ENCODE measurements at regions not wholly inside any gene's neighbourhood (a gene's known extent, or its start where the extent isn't known, plus 50 kb on each side); places are given as distances from the start of the nearest gene placed in this dataset.

GRCh38 chr6:4316867-4317400 lies 181.6 kb upstream of the ECI2 start:
- DNase-seq = peak; percentile 93

GRCh38 chr6:4314201-4314707 lies 178.9 kb upstream of the ECI2 start:
- no peak for DNase-seq

DNA sequence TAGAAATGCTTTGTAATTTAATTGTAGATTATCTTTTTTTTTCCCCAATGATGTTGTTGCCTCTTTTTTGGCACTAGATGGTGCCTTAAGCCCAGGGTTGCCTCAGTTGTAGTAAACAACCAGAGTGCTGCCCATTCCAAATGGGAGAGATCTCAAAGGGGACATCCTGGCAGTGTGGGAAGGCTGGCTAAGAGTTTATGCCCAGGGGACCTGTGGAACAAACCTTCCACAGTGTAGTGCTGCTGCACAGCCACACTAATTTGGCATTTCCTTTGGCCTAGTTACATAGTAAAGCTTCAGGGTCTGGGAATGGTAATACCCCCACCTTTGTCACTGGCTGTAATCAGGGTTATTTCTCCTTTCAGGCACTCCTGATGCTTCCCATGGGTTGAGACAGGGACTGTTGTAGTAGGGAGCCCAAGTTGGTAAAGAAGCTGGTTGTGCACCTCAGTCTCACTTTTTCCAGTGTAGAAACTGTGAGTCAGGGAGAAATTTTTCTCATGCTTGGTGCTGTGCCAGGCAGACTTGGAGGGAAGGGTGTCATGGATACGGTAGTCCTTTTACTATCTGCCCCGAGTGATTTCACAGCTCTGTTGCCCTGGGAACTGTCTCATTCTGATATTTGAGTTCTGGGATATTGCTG lies 177.8 kb upstream of the ECI2 start:
- peak; percentile 94 for DNase-seq

- DNase-seq = no peak
Measured at GRCh38 chr6:4311976-4312860, 176.8 kb upstream of the ECI2 start.

- no peak for DNase-seq
Measured at GRCh38 chr6:4309540-4309939, 174.2 kb upstream of the ECI2 start.

DNA sequence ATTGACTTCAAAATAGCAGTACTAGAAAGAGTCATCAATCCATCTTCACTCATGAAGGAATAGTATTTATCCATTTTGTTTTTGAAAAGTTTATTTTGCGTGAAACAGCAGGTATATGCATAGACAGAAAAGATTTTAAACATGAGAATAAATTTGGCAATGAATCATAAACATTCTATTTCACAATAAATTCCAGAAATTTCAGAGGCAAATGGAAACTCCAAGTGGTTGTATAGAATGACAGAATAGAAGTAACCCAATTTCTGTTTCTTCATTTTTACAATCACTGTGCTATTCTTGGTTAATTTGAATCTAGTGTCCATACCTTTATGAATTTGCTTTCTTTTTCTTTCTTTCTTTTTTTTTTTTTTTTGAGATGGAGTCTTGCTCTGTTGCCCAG lies 173.0 kb upstream of the ECI2 start:
- no peak for DNase-seq

DNA sequence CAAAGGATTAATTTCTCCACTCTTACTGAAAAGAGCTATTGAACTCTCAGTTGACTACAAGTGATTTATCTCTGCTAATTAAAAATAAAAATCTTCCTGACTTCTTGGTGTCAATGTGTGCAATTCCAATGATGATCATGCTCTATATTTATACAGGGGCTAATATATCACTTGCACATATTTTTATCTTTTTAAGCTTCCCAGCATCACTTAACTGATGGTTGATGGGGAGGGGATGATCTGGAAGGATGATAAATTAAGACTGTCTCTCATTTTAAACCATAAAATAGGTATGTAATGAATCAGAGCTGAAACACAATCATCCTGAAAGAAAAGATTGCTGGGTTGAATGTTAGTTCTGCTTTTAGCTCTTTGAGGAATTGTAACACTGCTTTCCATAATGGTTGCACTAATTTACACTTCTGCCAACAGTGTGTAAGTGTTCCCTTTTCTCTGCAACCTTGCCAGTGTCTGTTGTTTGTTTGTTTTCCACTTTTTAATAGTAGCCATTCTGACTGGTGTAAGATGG lies 169.6 kb upstream of the ECI2 start:
- DNase-seq = no peak

GRCh38 chr6:4303638-4304037 lies 168.3 kb upstream of the ECI2 start:
- no peak for DNase-seq

- DNase-seq = no peak
Measured at GRCh38 chr6:4302524-4302923, 167.1 kb upstream of the ECI2 start.

DNA sequence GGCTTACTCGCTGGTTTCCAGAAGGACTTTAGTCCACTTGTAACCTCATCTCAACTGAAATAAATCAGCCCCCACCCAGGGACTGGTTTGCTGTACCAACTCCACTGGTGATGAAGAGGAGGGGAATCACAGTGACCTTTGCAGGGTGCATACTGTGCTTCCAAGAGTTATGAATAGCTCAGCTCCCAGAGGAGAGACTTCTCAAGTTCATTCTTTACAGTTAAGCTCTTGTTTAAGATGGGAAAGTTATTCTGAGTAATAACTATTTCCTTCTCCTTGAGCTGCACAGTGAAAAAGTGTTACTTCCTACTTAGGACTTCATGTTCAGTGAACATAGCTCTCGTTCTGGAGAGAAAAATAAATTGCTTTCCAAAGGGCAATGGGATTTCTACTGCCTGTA lies 166.5 kb upstream of the ECI2 start:
- DNase-seq = no peak

DNA sequence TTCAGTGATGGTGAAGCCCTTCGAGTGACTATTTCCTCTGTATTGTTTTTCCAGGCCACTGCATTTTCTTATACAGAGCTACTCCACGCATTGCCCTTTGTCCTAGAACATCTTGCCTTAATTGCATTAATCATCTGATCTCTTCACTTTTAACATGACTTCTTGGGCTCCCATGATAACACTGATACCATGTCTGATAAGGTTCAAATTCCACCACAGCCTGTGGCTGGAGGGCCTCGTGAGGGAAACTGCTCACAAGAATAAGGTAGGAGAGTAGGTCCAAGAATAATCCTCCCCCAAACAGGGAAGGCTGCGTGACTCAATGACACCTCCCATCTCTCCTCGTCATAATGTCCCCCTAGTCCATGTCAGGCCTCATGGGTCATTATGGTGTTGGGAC lies 165.5 kb upstream of the ECI2 start:
- DNase-seq = no peak

- peak; percentile 50 for DNase-seq
Measured at GRCh38 chr6:4299476-4299875, 164.1 kb upstream of the ECI2 start.

- DNase-seq = no peak
Measured at GRCh38 chr6:4297348-4297747, 162.0 kb upstream of the ECI2 start.

- DNase-seq = no peak
Measured at GRCh38 chr6:4296552-4296951, 161.2 kb upstream of the ECI2 start.

- no peak for DNase-seq
Measured at GRCh38 chr6:4295783-4296155, 160.4 kb upstream of the ECI2 start.

GRCh38 chr6:4295058-4295782 lies 159.8 kb upstream of the ECI2 start:
- no peak for DNase-seq

GRCh38 chr6:4294636-4295035 lies 159.3 kb upstream of the ECI2 start:
- DNase-seq = no peak

DNA sequence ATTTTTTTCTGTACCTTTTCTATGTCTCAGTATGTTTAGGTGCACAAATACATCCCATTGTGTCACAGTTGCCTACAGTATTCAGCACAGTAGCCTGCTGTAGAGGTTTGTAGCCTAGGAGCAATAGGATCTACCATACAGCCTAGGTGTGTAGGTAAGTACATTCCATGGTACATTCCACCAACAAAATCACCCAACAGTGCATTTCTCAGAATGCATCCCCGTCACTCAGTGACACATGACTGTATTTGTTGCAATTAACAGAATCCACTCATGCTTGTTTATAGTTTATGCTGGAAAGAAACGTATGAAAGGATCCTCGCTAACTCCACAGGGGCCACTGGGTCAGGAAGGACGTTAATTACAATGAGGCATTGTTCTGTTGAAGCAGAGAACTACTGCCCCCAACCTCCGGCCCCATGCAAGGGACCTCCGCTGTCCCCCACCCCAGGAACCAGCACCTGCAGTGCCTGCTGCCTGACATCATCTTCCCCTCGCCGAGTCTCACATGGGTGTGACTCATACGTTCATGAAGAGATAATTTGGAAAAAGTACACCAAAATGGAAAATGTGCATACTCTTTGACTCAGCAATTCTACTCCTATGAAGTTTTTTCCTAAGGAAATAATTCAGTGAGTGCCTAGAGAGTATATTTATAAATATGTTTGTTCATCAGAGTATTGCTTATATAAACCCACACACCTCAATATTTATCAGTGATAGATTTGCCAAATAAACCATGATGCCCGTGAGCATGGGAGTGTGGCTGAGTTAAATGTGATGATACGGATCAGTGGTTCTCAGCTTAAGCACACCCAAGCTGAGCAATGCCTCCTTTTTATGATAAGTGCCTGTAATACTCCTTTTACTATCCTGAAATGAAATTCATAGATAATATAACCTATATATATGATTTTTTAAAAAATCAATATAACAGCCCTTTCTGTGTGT lies 156.4 kb upstream of the ECI2 start:
- DNase-seq = peak; percentile 96

DNA sequence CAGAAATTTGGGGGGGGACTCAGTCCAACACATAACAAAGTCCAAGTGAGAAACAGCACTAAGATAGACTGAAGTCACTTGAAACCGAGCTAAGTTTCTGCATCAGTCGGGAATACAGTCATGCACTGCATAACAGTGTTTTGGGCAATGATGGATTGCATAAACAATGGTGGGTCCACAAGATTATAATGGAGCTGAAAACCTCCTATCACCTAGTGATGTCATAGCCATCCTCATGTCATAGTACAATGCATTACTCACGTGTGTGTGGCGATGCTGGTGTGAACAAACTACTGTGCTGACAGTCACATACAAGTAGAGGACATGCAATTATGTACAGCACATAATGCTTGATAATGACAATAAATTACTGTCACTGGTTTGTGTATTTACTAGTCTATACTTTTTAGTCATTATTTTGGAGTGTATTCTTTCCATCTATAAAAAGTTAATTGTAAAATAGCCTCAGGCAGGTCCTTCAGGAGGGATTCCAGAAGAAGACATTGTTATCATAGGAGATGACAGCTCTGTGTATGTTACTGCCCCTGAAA lies 154.5 kb upstream of the ECI2 start:
- DNase-seq = no peak

DNA sequence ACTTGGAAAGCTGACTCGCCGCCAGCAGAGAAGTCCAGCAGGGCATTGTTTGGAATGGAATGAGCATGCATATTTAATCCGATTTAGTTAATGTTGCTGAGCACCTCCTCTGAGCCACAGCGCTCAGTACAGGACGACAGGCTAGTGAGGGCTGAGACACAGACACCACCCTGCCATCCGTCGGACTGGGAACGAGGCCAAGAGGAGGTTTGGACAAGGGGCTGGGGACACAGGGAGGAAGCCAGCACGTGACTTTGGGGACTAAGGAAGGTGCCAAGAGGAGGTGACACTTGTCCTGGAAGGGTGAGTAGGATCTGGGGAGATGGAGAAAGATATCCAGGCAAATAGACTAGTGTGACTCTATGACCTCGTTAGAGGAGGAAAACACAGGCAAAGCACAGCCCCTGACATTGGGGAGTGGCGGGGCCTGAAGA lies 152.5 kb upstream of the ECI2 start:
- no peak for DNase-seq

- DNase-seq = no peak
Measured at GRCh38 chr6:4287372-4287771, 152.0 kb upstream of the ECI2 start.
